ENCODE measurements at regions not wholly inside any gene's neighbourhood (a gene's known extent, or its start where the extent isn't known, plus 50 kb on each side); places are given as distances from the start of the nearest gene placed in this dataset.

DNA sequence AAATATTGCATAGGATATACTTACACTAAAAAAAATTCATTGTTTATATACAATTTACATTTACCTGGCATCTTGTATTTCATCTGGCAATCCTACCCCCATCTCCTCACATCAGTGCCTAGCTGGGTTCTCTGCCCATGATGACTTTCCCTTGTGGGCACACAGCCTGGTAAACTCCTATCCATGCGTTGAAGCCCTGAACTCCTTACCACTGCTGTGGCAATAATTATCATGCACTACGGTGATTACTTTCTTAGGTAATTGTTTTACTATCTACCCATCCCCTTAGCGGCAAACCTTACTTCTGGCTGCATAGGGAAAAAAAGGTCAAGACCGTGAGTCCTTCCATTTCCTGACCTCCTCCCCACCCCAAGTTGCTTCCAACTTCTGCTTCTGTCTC is 63.6 kb upstream of the DAB2IP start:
- no peaks in the 10 kb centered on the region for H3K27me3 ChIP-seq (ENCODE audit: control insufficient read depth, insufficient read depth, low read length)
- no peak overlapping the region for H3K27ac ChIP-seq (ENCODE audit: low read length)
- DNase-seq (ENCODE audit: low read depth, low spot score) = no peak
- no peak overlapping the region for H3K4me3 ChIP-seq (ENCODE audit: low read length)
- H3K36me3 ChIP-seq (ENCODE audit: control insufficient read depth, insufficient read depth, low read length) = no peaks in the 10 kb centered on the region
- H3K9me3 ChIP-seq (ENCODE audit: control insufficient read depth, insufficient read depth, low read length) = no peaks in the 10 kb centered on the region
- WGBS (ENCODE audit: insufficient coverage, insufficient read length) = no CpG with 5 or more reads among the region's 4 CpGs
- no peaks in the 10 kb centered on the region; the same call in 1 of the 2 replicates for H3K4me1 ChIP-seq (ENCODE audit: control insufficient read depth, insufficient read depth, low read length)

DNA sequence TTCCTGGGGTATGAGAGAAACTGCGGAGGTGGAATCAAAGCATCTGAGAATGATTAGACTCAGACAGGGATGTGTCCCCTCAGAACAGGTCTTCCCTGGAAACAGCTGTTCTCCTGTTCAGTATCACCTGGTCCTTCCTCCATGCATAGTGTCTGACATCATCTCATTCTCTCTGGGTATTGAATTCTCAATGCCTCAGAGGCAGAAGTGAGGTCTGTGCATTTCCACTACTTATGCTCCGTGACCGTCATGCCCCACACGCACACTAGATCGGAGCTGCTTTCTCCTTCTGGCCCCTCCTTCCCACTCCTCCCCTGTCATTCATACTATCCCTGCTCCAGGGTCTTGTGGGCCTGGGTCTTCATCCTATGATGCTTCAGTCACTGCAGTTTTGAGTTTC is 61.4 kb upstream of the DAB2IP start:
- WGBS (ENCODE audit: insufficient coverage, insufficient read length) = no CpG with 5 or more reads among the region's 5 CpGs
- Histone ChIP-seq H3K4me3 (ENCODE audit: low read length) (no peak overlapping the region), H3K27ac (ENCODE audit: low read length) (no peak overlapping the region), H3K4me1 (ENCODE audit: control insufficient read depth, insufficient read depth, low read length) (no peaks in the 10 kb centered on the region; the same call in 1 of the 2 replicates), H3K27me3 (ENCODE audit: control insufficient read depth, insufficient read depth, low read length) (no peaks in the 10 kb centered on the region), H3K9me3 (ENCODE audit: control insufficient read depth, insufficient read depth, low read length) (no peaks in the 10 kb centered on the region), H3K36me3 (ENCODE audit: control insufficient read depth, insufficient read depth, low read length) (no peaks in the 10 kb centered on the region)
- no peak for DNase-seq (ENCODE audit: low read depth, low spot score)

DNA sequence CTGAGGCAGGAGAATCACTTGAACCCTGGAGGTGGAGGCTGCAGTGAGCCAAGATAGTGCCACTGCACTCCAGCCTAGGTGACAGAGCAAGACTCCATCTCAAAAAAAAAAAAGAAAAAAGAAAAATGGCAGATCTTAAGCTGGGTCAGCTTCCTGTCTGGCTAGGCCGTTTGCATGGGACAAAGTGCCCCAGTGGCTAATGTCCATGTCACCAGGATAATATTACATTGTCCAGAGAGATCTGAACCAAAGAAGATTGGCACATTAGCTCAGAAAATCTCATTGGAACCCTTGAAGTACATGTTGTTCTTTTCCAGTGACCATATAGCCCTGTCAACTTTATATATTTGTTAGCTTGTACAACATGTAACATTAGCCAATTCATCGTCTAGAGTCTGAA is 59.2 kb upstream of the DAB2IP start:
- DNase-seq (ENCODE audit: low read depth, low spot score) = no peak
- no peaks in the 10 kb centered on the region for H3K36me3 ChIP-seq (ENCODE audit: control insufficient read depth, insufficient read depth, low read length)
- no CpG with 5 or more reads among the region's 2 CpGs for WGBS (ENCODE audit: insufficient coverage, insufficient read length)
- no peak overlapping the region for H3K27ac ChIP-seq (ENCODE audit: low read length)
- H3K4me1 ChIP-seq (ENCODE audit: control insufficient read depth, insufficient read depth, low read length) = no peaks in the 10 kb centered on the region; the same call in 1 of the 2 replicates
- H3K9me3 ChIP-seq (ENCODE audit: control insufficient read depth, insufficient read depth, low read length) = no peaks in the 10 kb centered on the region
- no peaks in the 10 kb centered on the region for H3K27me3 ChIP-seq (ENCODE audit: control insufficient read depth, insufficient read depth, low read length)
- H3K4me3 ChIP-seq (ENCODE audit: low read length) = no peak overlapping the region

- DNase-seq (ENCODE audit: low read depth, low spot score) = no peak
- no peak overlapping the region for H3K4me3 ChIP-seq (ENCODE audit: low read length)
- no peaks in the 10 kb centered on the region for H3K9me3 ChIP-seq (ENCODE audit: control insufficient read depth, insufficient read depth, low read length)
- no peaks in the 10 kb centered on the region for H3K27me3 ChIP-seq (ENCODE audit: control insufficient read depth, insufficient read depth, low read length)
- no peaks in the 10 kb centered on the region; the same call in 1 of the 2 replicates for H3K4me1 ChIP-seq (ENCODE audit: control insufficient read depth, insufficient read depth, low read length)
- no peaks in the 10 kb centered on the region for H3K36me3 ChIP-seq (ENCODE audit: control insufficient read depth, insufficient read depth, low read length)
- no peak overlapping the region for H3K27ac ChIP-seq (ENCODE audit: low read length)
- no CpG with 5 or more reads among the region's 7 CpGs for WGBS (ENCODE audit: insufficient coverage, insufficient read length)
Observed at GRCh38 chr9:121593066-121593465, 58.4 kb upstream of the DAB2IP start.

DNA sequence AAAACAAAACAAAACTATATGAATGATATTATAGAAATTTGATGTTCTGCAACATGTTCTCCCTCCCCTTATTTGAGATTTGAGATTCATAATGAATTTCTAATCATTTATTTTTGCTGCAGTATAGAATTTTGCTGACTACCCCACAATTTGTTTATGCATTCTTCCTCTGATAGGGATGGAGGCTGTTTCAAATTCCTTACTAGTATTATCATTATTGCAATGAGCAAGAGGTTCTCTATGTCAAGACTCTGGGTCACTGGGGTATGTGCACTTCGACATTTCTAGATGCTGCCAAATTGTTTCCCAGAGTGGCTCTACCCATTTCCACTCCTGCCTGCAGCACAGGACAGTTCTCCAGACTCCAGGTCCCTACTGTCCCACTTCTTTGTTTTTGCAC is 54.9 kb upstream of the DAB2IP start:
- Histone ChIP-seq H3K27me3 (ENCODE audit: control insufficient read depth, insufficient read depth, low read length) (peaks cover 6% of the 10 kb centered on the region; the same call in 1 of the 2 replicates), H3K4me1 (ENCODE audit: control insufficient read depth, insufficient read depth, low read length) (no peaks in the 10 kb centered on the region), H3K27ac (ENCODE audit: low read length) (no peak overlapping the region), H3K36me3 (ENCODE audit: control insufficient read depth, insufficient read depth, low read length) (no peaks in the 10 kb centered on the region), H3K9me3 (ENCODE audit: control insufficient read depth, insufficient read depth, low read length) (no peaks in the 10 kb centered on the region), H3K4me3 (ENCODE audit: low read length) (no peak overlapping the region)
- DNase-seq (ENCODE audit: low read depth, low spot score) = no peak
- no CpG with 5 or more reads among the region's 1 CpG for WGBS (ENCODE audit: insufficient coverage, insufficient read length)

GRCh38 chr9:121597698-121598166 is 53.7 kb upstream of the DAB2IP start:
- peaks cover 6% of the 10 kb centered on the region; the same call in 1 of the 2 replicates for H3K27me3 ChIP-seq (ENCODE audit: control insufficient read depth, insufficient read depth, low read length)
- H3K4me1 ChIP-seq (ENCODE audit: control insufficient read depth, insufficient read depth, low read length) = no peaks in the 10 kb centered on the region
- no peaks in the 10 kb centered on the region for H3K9me3 ChIP-seq (ENCODE audit: control insufficient read depth, insufficient read depth, low read length)
- no peak overlapping the region for H3K27ac ChIP-seq (ENCODE audit: low read length)
- no peak for DNase-seq (ENCODE audit: low read depth, low spot score)
- H3K36me3 ChIP-seq (ENCODE audit: control insufficient read depth, insufficient read depth, low read length) = no peaks in the 10 kb centered on the region
- WGBS (ENCODE audit: insufficient coverage, insufficient read length) = no CpG with 5 or more reads among the region's 14 CpGs
- peak overlapping the region; percentile 81; the same call in 1 of the 2 replicates for H3K4me3 ChIP-seq (ENCODE audit: low read length)

GRCh38 chr9:121598167-121598964 is 53.1 kb upstream of the DAB2IP start:
- H3K27me3 ChIP-seq (ENCODE audit: control insufficient read depth, insufficient read depth, low read length) = peaks cover 6% of the 10 kb centered on the region; the same call in 1 of the 2 replicates
- WGBS (ENCODE audit: insufficient coverage, insufficient read length) = no CpG with 5 or more reads among the region's 76 CpGs
- no peaks in the 10 kb centered on the region for H3K36me3 ChIP-seq (ENCODE audit: control insufficient read depth, insufficient read depth, low read length)
- no peak for DNase-seq (ENCODE audit: low read depth, low spot score)
- no peak overlapping the region for H3K27ac ChIP-seq (ENCODE audit: low read length)
- no peaks in the 10 kb centered on the region for H3K9me3 ChIP-seq (ENCODE audit: control insufficient read depth, insufficient read depth, low read length)
- peak overlapping the region; percentile 81; the same call in 1 of the 2 replicates for H3K4me3 ChIP-seq (ENCODE audit: low read length)
- no peaks in the 10 kb centered on the region for H3K4me1 ChIP-seq (ENCODE audit: control insufficient read depth, insufficient read depth, low read length)

DNA sequence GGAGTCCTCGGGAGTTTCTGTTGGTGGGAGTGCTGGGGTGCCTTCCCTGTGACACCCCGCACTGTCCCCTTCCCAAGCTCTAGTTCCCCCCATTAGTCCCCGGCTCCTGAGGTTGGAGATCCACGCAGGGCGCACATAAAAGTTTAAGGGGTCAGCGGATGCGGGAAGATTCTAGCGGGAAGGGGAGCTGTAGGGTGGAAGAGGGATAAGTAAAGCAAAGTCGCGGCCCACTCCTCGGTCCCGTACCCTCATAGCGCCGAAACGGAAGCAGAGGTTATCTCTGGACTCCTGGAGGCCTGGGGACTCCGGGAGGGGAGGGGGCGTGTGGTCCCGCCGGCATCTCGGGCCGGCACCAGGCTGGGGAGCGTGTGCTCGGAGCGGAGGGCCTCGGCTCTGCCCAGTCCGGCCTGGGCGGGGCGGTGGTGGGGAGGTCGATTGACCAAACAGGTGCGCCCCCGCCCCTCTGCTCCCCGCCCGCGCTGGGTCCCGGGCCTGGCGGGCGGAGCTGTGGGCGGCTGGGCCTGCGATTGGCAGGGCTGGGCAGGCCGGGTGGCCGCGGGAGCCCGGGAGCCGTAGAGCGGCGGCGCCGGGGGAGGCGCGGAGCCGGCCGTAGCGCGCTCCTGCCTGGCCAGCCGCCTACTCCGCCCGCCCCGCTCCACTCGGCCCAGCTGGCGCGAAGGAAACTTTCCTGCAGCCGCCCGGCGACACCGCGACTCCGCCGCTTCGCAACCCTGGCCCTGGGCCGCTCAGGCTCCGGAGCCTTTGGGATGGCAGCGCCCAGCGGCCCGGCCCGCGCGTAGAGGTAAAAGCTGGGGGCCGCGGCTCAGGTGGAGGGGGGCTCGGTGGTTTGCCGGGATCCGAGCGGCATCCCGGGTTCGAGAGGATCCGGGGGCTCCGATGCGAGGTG is 52.2 kb upstream of the DAB2IP start:
- peaks cover 6% of the 10 kb centered on the region; the same call in 1 of the 2 replicates for H3K27me3 ChIP-seq (ENCODE audit: control insufficient read depth, insufficient read depth, low read length)
- peak overlapping the region; percentile 81 for H3K4me3 ChIP-seq (ENCODE audit: low read length)
- no CpG with 5 or more reads among the region's 88 CpGs for whole genome bisulfite sequencing (ENCODE audit: insufficient coverage, insufficient read length)
- no peaks in the 10 kb centered on the region for H3K9me3 ChIP-seq (ENCODE audit: control insufficient read depth, insufficient read depth, low read length)
- H3K36me3 ChIP-seq (ENCODE audit: control insufficient read depth, insufficient read depth, low read length) = no peaks in the 10 kb centered on the region
- no peak overlapping the region for H3K27ac ChIP-seq (ENCODE audit: low read length)
- H3K4me1 ChIP-seq (ENCODE audit: control insufficient read depth, insufficient read depth, low read length) = peaks cover 4% of the 10 kb centered on the region
- DNase-seq (ENCODE audit: low read depth, low spot score) = no peak

DNA sequence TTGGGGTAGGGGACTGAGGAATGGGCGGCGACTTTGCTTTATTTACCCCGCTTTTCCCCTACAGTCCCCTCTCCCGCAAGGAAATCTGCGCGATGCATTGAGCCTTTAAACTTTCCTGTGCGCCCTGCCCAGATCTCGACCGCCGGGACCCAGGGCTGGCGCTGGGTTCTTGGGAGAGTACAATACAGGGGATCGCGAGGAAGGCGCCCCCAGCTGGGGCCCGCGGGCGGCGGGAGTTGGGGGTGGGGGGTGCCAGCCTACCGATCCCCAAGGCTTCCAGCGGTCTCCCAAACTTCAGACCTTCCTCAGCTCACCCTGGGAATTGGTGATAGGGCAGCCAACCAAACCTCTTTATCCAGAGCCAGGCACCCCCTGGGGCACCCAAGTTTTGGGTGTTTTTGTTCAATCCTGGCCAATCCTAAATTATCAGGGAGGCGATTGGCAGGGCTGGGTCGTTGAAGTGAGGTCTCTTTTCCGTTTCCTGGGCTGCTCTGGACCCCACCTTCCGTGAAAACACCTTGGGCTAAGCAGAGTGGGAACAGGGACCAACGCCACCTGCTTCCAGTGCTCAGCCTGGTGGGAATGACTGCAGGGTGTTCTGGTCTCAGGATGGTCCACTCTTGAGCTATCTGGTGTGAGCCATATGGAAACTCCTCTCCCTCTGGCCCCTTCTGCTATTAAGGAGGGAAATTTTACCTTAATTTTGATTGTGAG is 51.4 kb upstream of the DAB2IP start:
- H3K9me3 ChIP-seq (ENCODE audit: control insufficient read depth, insufficient read depth, low read length) = no peaks in the 10 kb centered on the region
- no peak for DNase-seq (ENCODE audit: low read depth, low spot score)
- H3K4me1 ChIP-seq (ENCODE audit: control insufficient read depth, insufficient read depth, low read length) = peaks cover 5% of the 10 kb centered on the region
- H3K27me3 ChIP-seq (ENCODE audit: control insufficient read depth, insufficient read depth, low read length) = peaks cover 6% of the 10 kb centered on the region; the same call in 1 of the 2 replicates
- no peak overlapping the region for H3K27ac ChIP-seq (ENCODE audit: low read length)
- no peaks in the 10 kb centered on the region for H3K36me3 ChIP-seq (ENCODE audit: control insufficient read depth, insufficient read depth, low read length)
- WGBS (ENCODE audit: insufficient coverage, insufficient read length) = no CpG with 5 or more reads among the region's 25 CpGs
- H3K4me3 ChIP-seq (ENCODE audit: low read length) = peak overlapping the region; percentile 81; the same call in 1 of the 2 replicates

- peaks cover 6% of the 10 kb centered on the region; the same call in 1 of the 2 replicates for H3K27me3 ChIP-seq (ENCODE audit: control insufficient read depth, insufficient read depth, low read length)
- WGBS (ENCODE audit: insufficient coverage, insufficient read length) = no CpG with 5 or more reads among the region's 3 CpGs
- no peaks in the 10 kb centered on the region for H3K9me3 ChIP-seq (ENCODE audit: control insufficient read depth, insufficient read depth, low read length)
- no peak overlapping the region for H3K4me3 ChIP-seq (ENCODE audit: low read length)
- no peak overlapping the region for H3K27ac ChIP-seq (ENCODE audit: low read length)
- no peak for DNase-seq (ENCODE audit: low read depth, low spot score)
- peaks cover 5% of the 10 kb centered on the region for H3K4me1 ChIP-seq (ENCODE audit: control insufficient read depth, insufficient read depth, low read length)
- no peaks in the 10 kb centered on the region for H3K36me3 ChIP-seq (ENCODE audit: control insufficient read depth, insufficient read depth, low read length)
Observed at GRCh38 chr9:121601194-121601593, 50.2 kb upstream of the DAB2IP start.

Measured in iPS DF 6.9 (cell line).